ENCODE measurements at regions not wholly inside any gene's neighbourhood (a gene's known extent, or its start where the extent isn't known, plus 50 kb on each side); places are given as distances from the start of the nearest gene placed in this dataset.

DNA sequence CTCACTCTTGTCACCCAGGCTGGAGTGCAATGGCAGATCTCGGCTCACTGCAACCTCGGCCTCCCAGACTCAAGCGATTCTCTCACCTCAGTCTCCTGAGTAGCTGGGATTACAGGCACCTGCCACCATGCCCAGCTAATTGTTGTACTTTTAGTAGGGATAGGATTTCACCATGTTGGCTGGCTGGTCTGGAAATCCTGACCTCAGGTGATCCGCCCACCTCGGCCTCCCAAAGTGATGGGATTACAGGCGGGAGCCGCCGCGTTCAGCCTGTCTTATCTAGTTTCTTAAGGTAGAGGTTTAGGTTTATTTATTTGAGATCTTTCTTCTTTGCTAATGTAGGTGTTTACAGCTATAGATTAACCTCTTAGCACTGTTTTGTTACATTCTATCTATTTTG is 708.8 kb downstream of the ZNF385D start:
- TF ChIP-seq CTCF (IDR thresholded peaks at IDR 0.05): no peak
- no peak for TF ChIP-seq POLR2A (IDR thresholded peaks at IDR 0.05)

Data from Peyer's patch (tissue), 4 donors.